ENCODE measurements at regions not wholly inside any gene's neighbourhood (a gene's known extent, or its start where the extent isn't known, plus 50 kb on each side); places are given as distances from the start of the nearest gene placed in this dataset.
A peak's percentile ranks its signal among the peaks of the same experiment; 100 is the strongest.

DNA sequence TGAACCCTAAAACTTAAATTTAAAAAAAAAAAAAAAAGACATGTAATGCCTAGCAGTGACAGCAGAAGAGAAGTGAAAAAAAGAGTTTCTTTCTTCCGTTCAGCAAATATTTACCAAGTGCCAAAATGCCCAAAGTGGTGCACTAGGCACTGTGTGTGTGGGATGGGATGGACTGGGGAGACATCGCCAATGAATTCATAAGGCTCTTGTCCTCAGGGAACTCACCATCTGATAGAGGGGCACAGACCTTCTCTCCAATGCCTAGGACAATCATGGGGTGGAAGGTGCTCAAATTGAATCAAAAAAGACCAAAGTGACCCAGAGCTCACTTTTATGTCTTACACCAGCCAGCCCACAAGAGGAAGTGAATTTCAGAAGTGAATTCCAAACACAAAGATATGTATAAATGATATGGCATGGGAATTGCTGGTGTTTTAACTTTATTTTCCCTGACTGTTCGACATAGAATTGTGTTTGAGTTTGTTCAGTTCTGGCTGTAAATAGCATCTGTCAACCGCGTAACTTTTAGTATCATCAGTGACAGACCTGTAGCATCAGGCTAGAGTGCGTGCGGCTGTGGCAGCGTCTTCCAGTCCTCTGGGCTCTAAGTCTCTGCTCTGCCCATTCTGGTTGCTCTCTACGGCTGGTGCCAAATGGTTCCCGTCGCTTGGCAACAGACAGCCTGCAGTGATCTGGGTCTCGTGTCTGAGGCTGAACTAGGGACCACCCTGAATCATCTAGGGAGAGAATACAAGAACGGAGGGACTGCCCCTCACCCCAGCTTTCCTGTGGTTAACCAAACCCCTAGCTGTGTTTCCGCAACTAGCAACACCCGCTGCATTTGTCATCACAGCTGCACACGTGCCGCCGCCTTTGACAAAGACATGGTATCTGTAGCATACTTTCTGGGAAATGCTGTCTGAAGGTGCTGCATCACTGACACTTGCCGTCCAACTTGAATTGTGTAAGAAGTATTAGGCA, 154.0 kb upstream of the THBS1 start:
- peak overlapping the region in 1 of 8 donors; percentile 42 for H3K4me3 ChIP-seq
- intact Hi-C loops (cut with DNase I; ENCODE audit: low total_unique reads), result no loop called here
- peak; percentile 89 for DNase-seq
- WGBS, 5 donors, result 22 to 42% (median 28%) methylated on average over 19 of the region's 19 CpGs
- TF ChIP-seq POLR2AphosphoS5 (IDR thresholded peaks at IDR 0.05), result peak in 1 of 3 donors; percentile 69
- no peak for TF ChIP-seq POLR2A (IDR thresholded peaks at IDR 0.05)
- TF ChIP-seq, protein P1, sequence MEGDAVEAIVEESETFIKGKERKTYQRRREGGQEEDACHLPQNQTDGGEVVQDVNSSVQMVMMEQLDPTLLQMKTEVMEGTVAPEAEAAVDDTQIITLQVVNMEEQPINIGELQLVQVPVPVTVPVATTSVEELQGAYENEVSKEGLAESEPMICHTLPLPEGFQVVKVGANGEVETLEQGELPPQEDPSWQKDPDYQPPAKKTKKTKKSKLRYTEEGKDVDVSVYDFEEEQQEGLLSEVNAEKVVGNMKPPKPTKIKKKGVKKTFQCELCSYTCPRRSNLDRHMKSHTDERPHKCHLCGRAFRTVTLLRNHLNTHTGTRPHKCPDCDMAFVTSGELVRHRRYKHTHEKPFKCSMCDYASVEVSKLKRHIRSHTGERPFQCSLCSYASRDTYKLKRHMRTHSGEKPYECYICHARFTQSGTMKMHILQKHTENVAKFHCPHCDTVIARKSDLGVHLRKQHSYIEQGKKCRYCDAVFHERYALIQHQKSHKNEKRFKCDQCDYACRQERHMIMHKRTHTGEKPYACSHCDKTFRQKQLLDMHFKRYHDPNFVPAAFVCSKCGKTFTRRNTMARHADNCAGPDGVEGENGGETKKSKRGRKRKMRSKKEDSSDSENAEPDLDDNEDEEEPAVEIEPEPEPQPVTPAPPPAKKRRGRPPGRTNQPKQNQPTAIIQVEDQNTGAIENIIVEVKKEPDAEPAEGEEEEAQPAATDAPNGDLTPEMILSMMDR (IDR thresholded peaks at IDR 0.05 in 8 of 11, conservative IDR thresholded peaks at IDR 0.05 in 3 of 11), result no peak
- H3K27me3 ChIP-seq (replicated peaks in 1 of 7), result peaks cover 0 to 43% (median 8%) of the 10 kb centered on the region in 7 donors
- peaks cover 0 to 39% (median 26%) of the 10 kb centered on the region in 6 donors for H3K4me1 ChIP-seq
- no peaks in the 10 kb centered on the region for H3K36me3 ChIP-seq
- H3K27ac ChIP-seq, result peak overlapping the region in 5 of 8 donors; percentile 36 to 85 (median 79)
- H3K9me3 ChIP-seq, result no peaks in the 10 kb centered on the region

DNA sequence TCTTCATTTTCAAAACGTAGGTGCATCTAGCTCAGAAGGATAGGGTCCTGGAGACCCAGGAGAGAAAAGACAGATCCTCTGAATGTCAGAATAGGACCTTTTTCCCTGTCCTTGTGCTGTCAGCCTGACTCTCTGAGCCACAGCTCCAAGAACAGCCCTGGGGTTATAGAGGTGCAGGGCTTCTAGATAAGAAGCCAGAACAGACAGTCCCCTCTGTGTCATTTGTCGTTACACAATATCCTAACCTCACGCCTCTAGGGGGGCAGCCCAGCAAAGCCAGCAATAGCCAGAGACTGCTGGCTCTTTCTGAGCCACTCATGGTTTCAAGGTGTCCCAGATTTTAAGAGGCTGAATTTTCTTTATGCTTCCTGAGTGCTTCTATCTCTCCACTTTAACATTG, 153.2 kb upstream of the THBS1 start:
- intact Hi-C loops (cut with DNase I; ENCODE audit: low total_unique reads), result no loop called here
- 17 to 39% (median 28%) methylated on average over 3 of the region's 3 CpGs for WGBS, 5 donors
- Histone ChIP-seq H3K27me3 (replicated peaks in 1 of 7) (peaks cover 0 to 48% (median 8%) of the 10 kb centered on the region in 7 donors), H3K4me1 (peaks cover 0 to 41% (median 26%) of the 10 kb centered on the region in 6 donors), H3K27ac (peak overlapping the region in 5 of 8 donors; percentile 10 to 85 (median 79)), H3K36me3 (no peaks in the 10 kb centered on the region), H3K9me3 (no peaks in the 10 kb centered on the region), H3K4me3 (no peak overlapping the region)
- DNase-seq, result no peak
- TF ChIP-seq POLR2AphosphoS5 (IDR thresholded peaks at IDR 0.05) (no peak), POLR2A (IDR thresholded peaks at IDR 0.05) (no peak)
- TF ChIP-seq, protein P1 (IDR thresholded peaks at IDR 0.05 in 8 of 11, conservative IDR thresholded peaks at IDR 0.05 in 3 of 11), result no peak

DNA sequence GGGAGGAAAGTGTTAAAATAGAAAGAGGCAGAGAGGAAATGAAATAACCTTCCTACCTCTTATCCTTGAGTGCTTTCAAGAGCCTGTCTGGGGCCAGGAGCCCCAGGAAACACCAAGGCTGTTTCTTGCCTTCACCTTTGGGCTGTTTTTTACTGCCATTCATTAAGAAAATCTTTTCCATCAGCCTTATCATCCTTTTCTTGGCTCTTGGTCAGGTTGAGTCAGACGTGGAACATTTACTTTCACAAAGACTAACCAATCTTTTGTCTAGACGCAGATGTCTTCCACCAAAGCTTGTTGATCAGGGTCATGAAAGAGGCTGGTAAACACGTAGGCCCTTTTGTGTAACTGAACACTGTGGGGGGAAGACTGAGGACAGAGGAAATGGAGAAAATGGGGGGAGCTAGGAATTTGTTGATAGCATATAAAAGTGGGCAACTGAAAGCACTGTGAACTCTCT, 151.0 kb upstream of the THBS1 start:
- 31 to 38% (median 32%) methylated on average over 3 of the region's 3 CpGs for WGBS, 5 donors
- TF ChIP-seq, protein P1 (IDR thresholded peaks at IDR 0.05 in 8 of 11, conservative IDR thresholded peaks at IDR 0.05 in 3 of 11), result no peak
- no peak for TF ChIP-seq POLR2AphosphoS5 (IDR thresholded peaks at IDR 0.05)
- no peak for TF ChIP-seq POLR2A (IDR thresholded peaks at IDR 0.05)
- Histone ChIP-seq H3K27ac (peak overlapping the region in 1 of 8 donors; percentile 9), H3K9me3 (no peaks in the 10 kb centered on the region), H3K36me3 (no peaks in the 10 kb centered on the region), H3K27me3 (replicated peaks in 1 of 7) (peaks cover 0 to 48% (median 8%) of the 10 kb centered on the region in 7 donors), H3K4me1 (peaks cover 0 to 58% (median 27%) of the 10 kb centered on the region in 6 donors), H3K4me3 (no peak overlapping the region)
- intact Hi-C loops (cut with DNase I; ENCODE audit: low total_unique reads), result no loop called here
- DNase-seq, result no peak

DNA sequence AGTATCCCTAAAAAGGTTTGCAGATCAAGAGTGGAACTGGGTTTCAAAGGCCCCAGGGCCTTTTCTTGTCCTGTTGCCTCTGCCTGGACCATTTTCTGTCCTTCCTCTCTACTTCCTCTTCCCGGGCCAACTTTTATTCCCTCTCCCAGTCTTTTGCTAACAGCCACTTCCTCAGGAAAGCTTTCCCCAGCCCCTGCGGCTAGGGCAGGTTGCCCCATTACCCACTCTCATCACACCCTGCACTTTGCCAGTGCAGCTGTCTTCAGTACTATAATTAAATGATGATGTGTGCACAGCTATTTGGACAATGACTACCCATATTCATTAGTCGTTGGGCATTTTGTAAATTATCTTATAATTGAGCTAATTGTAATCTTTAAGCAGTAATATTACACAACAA, 150.5 kb upstream of the THBS1 start:
- Histone ChIP-seq H3K4me1 (peaks cover 0 to 62% (median 31%) of the 10 kb centered on the region in 6 donors), H3K27ac (peak overlapping the region in 1 of 8 donors; percentile 9)
- no peak for DNase-seq

More for the DNA sequence above, 150.5 kb upstream of the THBS1 start:
- H3K4me3 ChIP-seq, result no peak overlapping the region
- no peaks in the 10 kb centered on the region for H3K9me3 ChIP-seq
- intact Hi-C loops (cut with DNase I; ENCODE audit: low total_unique reads), result no loop called here
- TF ChIP-seq POLR2A (IDR thresholded peaks at IDR 0.05) (no peak), POLR2AphosphoS5 (IDR thresholded peaks at IDR 0.05) (no peak)
- TF ChIP-seq, protein P1 (IDR thresholded peaks at IDR 0.05 in 8 of 11, conservative IDR thresholded peaks at IDR 0.05 in 3 of 11), result no peak
- no peaks in the 10 kb centered on the region for H3K36me3 ChIP-seq
- H3K27me3 ChIP-seq (replicated peaks in 1 of 7), result peaks cover 0 to 48% (median 8%) of the 10 kb centered on the region in 7 donors
- WGBS, 5 donors, result 32 to 51% (median 45%) methylated on average over 3 of the region's 3 CpGs

Data from spleen (tissue), 11 donors.